NCI-H2171 (cell line): ENCODE measurements at regions not wholly inside any gene's neighbourhood (a gene's known extent, or its start where the extent isn't known, plus 50 kb on each side); places are given as distances from the start of the nearest gene placed in this dataset.

Experiments
- DNase-seq: peaks from one replicate; lab custom pipeline; 2025; lab: John Stamatoyannopoulos, UW

DNA sequence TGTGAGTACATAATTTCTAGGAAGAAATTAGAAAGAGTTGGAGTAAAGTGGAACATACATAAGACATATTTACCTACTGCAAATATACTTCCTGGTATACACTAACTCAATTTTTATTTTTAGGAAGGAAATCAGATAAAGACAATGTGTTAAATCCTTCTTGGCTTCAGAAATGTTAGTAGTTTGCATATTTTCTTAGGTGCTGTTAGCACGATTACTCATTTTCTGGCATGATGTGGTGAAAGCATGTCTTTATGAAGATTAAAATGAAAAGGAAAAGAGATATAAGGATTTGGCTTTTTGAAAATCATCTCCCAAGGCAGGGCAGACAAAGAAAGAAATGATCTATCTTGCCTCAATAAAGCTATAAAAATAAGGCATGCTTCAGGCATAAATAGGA lies 287.6 kb upstream of the E2F7 start:
- no peak for DNase-seq

DNA sequence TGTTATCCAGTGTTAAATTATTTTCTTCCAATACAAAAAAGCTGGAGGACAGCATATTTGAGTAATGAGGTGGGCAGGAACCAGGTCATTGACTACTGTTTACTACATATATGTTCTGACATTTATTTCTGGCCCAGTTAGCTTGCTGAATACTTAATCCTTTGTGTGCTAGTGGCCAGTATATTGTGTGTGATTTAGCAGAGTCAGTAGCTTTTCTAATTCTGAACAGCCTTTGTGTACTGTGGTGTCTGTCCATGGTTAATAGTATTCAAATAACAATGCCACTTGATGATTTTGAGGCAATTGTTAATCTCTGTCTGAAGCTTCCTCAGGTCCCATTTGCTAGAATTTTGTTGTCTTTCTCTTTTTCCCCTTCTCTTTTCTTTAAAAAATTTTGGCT lies 286.5 kb upstream of the E2F7 start:
- DNase-seq = no peak

- no peak for DNase-seq
Observed at GRCh38 chr12:77349689-77350370, 284.5 kb upstream of the E2F7 start.

DNA sequence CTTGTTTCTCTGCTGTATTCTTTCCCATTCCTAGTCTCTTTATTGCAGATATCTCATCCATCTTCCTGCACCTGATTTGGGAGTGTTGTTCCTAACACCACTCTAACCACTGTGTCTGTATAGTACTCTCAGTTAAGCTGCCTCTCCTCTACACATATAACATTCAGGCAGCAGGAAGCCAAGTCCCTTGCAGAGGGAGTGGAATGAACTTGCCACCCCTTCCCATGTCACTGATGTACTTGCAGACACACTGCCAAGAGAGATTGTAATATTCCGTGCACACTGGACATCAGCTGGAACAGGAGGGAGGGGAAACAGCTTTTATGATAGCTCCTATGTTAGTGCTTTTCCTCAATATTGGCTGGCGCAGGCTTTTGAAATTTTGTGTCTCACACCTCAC lies 281.6 kb upstream of the E2F7 start:
- no peak for DNase-seq

DNA sequence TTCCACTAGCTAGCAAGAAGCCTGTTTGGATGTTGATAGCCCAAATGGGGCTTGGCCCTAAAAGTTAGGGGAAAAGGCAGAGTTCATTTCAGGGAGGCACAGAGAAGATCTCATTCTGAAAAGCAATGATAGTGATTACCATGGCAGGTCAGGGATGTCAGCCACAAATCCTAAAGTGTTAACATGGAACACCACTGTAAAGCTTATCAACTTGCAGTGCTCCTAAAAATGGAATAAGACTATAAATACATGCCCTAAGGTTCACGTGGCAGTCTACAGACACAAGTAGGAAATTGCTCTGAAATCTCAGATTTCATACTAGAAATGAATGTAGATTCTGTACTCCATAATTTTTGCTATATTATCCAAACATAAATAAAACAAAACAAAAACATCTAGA lies 280.0 kb upstream of the E2F7 start:
- DNase-seq = no peak

DNA sequence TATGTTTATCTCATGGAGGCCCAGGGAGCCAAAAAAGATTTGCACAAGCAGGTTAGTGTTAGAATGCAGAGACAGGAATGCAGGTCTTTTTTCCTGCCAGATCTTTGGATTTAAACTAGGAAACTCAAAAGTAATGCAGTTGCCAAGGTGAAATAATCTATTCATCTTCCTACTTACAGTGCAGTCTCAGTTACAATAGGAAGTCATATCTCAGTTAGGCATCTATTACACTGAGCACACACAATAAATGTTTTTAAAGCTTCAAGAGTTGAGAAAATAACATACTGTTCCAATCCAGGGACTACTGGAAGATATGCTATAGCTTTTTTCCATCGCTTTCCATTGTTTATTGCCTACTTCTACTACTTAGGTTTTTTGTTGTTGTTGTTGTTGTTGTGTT lies 279.3 kb upstream of the E2F7 start:
- no peak for DNase-seq

- no peak for DNase-seq
Observed at GRCh38 chr12:77343291-77343690, 277.9 kb upstream of the E2F7 start.

DNA sequence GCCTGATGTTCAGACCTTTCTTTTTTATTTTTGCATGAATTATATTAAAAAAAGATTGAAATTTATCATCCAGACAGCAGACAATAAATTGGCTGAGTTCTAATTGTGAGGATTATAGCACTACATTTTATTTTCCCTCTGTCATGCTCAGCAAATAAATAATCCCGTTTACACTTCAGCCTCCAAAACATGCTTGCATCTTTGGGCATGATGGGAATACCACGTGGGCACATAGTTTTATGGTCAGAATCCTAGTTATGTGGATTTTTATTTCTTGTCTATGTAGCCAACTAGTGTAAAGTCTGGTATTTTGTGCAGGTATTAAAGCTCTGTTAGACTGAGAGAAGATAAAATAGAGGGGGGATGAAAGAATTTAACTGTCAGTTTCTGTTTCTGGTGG lies 276.9 kb upstream of the E2F7 start:
- DNase-seq = no peak

- DNase-seq = no peak
Observed at GRCh38 chr12:77339610-77340009, 274.2 kb upstream of the E2F7 start.

GRCh38 chr12:77337362-77337761 lies 272.0 kb upstream of the E2F7 start:
- DNase-seq = no peak

DNA sequence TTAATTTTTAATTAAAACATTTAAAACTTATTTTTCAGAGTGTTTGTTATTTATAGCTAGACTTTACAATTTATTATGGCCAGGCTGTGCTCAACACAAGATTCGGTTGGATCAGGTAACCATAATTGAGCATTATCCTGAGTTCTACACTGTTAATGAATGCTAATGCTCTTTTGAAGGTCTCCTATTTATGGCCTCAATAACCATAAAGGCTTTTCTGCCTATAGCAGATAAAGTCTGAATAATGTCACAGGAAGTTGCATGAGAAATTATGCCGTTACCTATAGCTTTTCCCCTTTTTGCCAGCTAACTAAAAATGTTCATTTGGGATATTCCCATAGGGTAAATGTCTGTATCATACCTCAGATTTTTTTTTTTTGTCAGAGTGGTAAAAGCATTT lies 269.4 kb upstream of the E2F7 start:
- DNase-seq = no peak

DNA sequence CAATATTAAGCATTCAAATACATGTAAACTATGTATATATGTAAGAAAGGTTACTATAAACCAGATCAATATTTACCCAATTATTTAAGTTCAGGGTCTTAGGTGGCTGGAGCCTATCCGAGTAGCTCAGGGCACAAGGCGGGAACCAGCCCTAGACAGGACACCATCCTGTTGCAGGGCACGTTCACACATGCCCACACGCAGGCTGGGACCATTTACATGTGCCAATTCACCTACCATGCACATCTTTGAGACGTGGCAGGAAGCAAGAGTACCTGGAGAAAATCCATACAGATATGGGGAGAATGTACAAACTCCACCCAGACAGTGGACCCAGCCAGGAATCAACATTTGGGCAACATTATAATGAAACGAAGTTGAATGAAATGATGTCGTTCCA lies 263.0 kb upstream of the E2F7 start:
- DNase-seq = no peak

- no peak for DNase-seq
Observed at GRCh38 chr12:77325511-77326236, 260.3 kb upstream of the E2F7 start.

GRCh38 chr12:77324763-77325468 lies 259.5 kb upstream of the E2F7 start:
- DNase-seq = peak; percentile 67

DNA sequence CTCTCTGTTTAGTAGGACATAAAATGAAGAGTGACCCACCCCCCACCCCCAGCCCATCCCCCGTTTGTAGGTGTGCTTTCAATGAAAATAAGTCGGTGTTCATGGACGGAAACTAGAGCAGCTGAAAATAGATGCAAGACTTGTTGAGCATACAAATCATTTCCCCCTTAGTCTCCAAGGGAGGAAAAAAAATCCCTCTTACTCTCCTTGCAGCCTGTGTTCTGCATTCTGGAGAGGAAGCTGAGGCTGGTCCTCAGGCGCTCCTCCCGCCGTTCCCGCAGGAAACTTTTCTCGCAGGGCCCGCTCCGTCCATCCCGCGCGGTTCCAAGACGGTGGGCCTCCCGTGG lies 259.0 kb upstream of the E2F7 start:
- DNase-seq = no peak

GRCh38 chr12:77323788-77324415 lies 258.5 kb upstream of the E2F7 start:
- DNase-seq = no peak

GRCh38 chr12:77319166-77319565 lies 253.8 kb upstream of the E2F7 start:
- no peak for DNase-seq

DNA sequence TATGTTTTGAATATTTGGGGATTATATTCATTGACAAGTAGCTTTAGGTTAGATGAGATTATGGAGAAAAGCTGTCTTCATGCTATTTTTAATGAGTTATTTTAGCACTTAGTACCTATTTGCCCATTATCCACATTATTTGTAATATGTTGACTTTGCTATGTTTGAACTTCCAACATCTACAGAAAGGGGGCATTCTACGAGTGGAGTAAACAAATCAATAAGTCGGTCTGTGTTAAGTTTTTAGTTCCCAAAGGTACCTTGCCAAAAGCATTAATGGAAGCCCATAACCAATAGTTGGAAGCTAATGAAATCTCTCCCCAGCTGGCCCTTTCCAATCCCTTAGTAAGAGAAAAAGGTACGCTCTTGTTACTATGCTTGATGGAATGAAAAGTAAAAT lies 250.0 kb upstream of the E2F7 start:
- no peak for DNase-seq

- no peak for DNase-seq
Observed at GRCh38 chr12:77314378-77315052, 249.1 kb upstream of the E2F7 start.

DNA sequence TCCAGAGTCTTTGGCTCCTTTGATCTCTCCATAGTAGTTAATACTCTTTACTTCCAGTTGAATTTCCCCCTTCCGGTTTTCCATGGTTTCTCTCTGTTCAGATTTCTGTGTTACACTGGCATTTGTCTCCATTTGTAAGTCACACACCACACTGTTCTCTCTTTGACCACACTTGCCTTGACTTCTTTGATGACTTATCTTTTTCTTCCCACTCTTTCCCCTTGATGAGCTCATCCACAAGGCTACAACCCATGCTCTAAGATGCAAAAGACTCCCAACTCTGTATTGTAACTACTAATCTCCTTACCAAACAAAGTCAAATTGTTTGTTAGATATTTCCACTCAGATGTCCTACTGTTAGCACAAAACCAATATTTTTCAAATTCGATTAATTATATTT lies 242.7 kb upstream of the E2F7 start:
- no peak for DNase-seq

- no peak for DNase-seq
Observed at GRCh38 chr12:77300811-77301210, 235.4 kb upstream of the E2F7 start.

DNA sequence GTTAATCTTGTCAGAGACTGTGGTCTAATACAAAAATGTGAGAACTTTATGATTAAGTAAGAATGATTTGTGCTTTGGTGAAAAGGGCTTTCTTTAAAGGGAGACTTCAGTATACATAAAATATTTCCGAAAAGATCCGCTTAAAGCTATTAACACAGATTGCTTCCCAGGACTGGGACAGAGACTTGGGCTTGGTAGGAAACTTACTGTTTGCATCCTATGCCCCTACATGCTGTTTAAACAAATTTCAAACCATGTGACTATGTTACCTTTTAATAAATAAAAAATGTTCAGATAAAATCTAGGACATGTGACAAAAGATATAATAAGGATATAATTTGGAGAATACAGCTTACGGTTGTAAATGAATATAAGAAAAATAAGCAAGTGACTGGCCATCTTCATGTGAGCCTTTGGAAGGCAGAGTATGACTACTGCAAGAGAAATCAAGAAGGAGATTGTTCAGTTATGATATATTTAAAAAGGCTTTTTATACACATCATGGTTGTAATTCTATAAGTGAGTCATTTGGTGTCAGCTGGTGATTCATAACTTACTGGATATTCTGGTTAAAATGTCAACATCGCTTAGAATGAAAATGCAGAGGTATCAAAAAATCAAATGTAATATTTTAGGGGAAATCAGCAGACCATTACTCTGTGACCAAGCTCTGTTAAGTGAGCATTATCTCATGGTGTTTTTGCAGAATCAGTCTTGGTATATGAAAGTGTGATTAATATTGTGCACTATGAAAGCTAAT lies 234.7 kb upstream of the E2F7 start:
- DNase-seq = no peak
